Activated CD8-positive, alpha-beta memory T cell treated with anti-CD3 and anti-CD28 coated beads, Interleukin-2, amount 10 ng/mL, durations not matched to agents 7 days and 5 days (primary cell): ENCODE measurements at regions not wholly inside any gene's neighbourhood (a gene's known extent, or its start where the extent isn't known, plus 50 kb on each side); places are given as distances from the start of the nearest gene placed in this dataset.

Experiments
- ATAC-seq: fragments of 150-1000 bp; cut with Tn5 transposase; one replicate; pipeline ENCODE4 v1.10.0; 2021; ENCODE audit warnings: moderate library complexity
- CTCF ChIA-PET: fragments of 350-600 bp; sonication (Branson Sonifier 250); formaldehyde crosslinking; loops from one replicate; lab custom pipeline; 2021; ENCODE audit warnings: antibody characterized with exemption; lab: Charles Lee
- DNase-seq: peaks from one replicate; pipeline ENCODE4 v3.0.0-alpha.2; 2020
- H3K27ac Mint-ChIP-seq: one replicate; pipeline ENCODE4 v1.8.0; 2021; ENCODE audit warnings: mild to moderate bottlenecking, mixed read lengths
- H3K27me3 Mint-ChIP-seq: one replicate; pipeline ENCODE4 v1.8.0; 2021; ENCODE audit warnings: mixed read lengths
- H3K36me3 Mint-ChIP-seq: one replicate; pipeline ENCODE4 v1.8.0; 2021; ENCODE audit warnings: mild to moderate bottlenecking, mixed read lengths
- H3K4me1 Mint-ChIP-seq: one replicate; pipeline ENCODE4 v1.8.0; 2021; ENCODE audit warnings: mixed read lengths
- H3K4me3 Mint-ChIP-seq: one replicate; pipeline ENCODE4 v1.8.0; 2021; ENCODE audit warnings: mild to moderate bottlenecking, moderate library complexity, mixed read lengths
- H3K9me3 Mint-ChIP-seq: one replicate; pipeline ENCODE4 v1.8.0; 2022; ENCODE audit warnings: low read depth, mixed read lengths

GRCh38 chr1:167165219-167165618 is 55.5 kb upstream of the POU2F1 start:
- H3K4me3 Mint-ChIP-seq = no peak overlapping the region
- peaks cover 2% of the 10 kb centered on the region for H3K4me1 Mint-ChIP-seq
- CTCF ChIA-PET = no interaction called here
- H3K36me3 Mint-ChIP-seq = no peaks in the 10 kb centered on the region
- peaks cover 45% of the 10 kb centered on the region for H3K27me3 Mint-ChIP-seq
- ATAC-seq (no peak), DNase-seq (no peak)
- H3K9me3 Mint-ChIP-seq = no peaks in the 10 kb centered on the region
- no peak overlapping the region for H3K27ac Mint-ChIP-seq

DNA sequence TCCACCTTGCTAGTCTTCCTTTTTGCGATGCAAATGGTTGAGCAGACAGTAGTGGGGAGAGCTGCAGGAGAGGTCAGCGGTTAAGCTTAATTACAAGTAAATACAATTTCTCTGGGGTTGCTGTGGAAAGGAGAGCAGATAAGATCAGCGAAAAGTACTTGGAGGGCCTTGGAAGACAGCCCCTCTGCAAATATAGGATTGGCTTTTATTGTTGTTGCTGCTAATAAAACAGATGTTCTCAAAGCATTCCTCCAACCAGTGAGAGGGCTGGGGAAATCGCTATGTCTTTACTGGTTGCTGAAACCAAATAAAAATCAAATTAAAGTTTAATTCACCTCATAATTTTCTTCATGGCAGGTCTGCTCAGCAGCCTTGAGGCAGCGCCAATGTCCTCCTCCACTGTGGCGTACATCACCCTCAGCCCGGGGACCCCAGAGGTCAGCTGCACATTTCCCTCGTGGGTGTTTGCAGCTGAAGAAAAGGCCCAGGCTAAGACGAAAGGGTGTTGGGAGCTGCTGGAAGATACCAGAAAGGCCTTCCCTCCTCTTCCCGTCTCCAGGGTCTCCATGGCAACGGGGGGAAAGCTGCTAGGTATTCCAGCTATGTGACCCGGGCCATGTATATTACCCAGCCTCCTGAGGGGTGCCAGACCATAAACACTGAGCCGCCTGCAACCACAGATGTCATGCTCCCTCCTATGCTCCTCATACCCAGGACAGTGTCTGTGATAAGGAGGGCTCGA is 54.6 kb upstream of the POU2F1 start:
- H3K36me3 Mint-ChIP-seq = no peaks in the 10 kb centered on the region
- no peak overlapping the region for H3K27ac Mint-ChIP-seq
- no peaks in the 10 kb centered on the region for H3K9me3 Mint-ChIP-seq
- H3K4me3 Mint-ChIP-seq = no peak overlapping the region
- H3K27me3 Mint-ChIP-seq = peaks cover 47% of the 10 kb centered on the region
- no peak for ATAC-seq
- CTCF ChIA-PET = no interaction called here
- peaks cover 2% of the 10 kb centered on the region for H3K4me1 Mint-ChIP-seq
- no peak for DNase-seq

- no peak for DNase-seq
- ATAC-seq = no peak
- CTCF ChIA-PET = no interaction called here
- Mint-ChIP-seq H3K27me3 (peaks cover 47% of the 10 kb centered on the region), H3K4me1 (peaks cover 2% of the 10 kb centered on the region), H3K4me3 (no peak overlapping the region), H3K9me3 (no peaks in the 10 kb centered on the region), H3K36me3 (no peaks in the 10 kb centered on the region), H3K27ac (no peak overlapping the region)
These were observed 54.0 kb upstream of the POU2F1 start for GRCh38 chr1:167166690-167167075.

DNA sequence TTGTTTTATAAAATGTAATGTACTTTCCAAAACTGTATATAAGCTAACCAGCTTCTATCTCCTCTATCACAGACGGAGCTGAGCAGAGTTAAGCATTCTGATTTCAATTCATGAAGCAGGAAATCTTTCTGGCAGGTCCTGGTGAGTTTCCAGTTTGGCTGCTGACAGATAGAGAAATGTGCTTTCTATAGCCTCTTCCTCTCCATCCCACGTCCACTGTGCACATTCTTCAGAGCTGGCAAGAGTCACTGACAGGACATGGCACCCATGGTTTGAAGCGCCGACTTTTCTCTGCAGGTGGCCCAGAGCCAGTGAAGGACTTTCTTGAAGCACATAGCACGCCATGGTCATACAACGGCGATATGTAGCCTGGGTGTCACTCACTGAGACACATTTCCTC is 52.3 kb upstream of the POU2F1 start:
- Mint-ChIP-seq H3K9me3 (no peaks in the 10 kb centered on the region), H3K4me3 (no peak overlapping the region), H3K27me3 (peaks cover 47% of the 10 kb centered on the region), H3K27ac (no peak overlapping the region), H3K4me1 (no peaks in the 10 kb centered on the region), H3K36me3 (no peaks in the 10 kb centered on the region)
- no peak for DNase-seq
- CTCF ChIA-PET = no interaction called here
- no peak for ATAC-seq

- Mint-ChIP-seq H3K4me1 (no peaks in the 10 kb centered on the region), H3K27ac (no peak overlapping the region), H3K36me3 (no peaks in the 10 kb centered on the region), H3K4me3 (no peak overlapping the region), H3K27me3 (peaks cover 45% of the 10 kb centered on the region), H3K9me3 (no peaks in the 10 kb centered on the region)
- ATAC-seq = no peak
- CTCF ChIA-PET = no interaction called here
- DNase-seq = no peak
These were observed 51.0 kb upstream of the POU2F1 start for GRCh38 chr1:167169642-167170041.
